ENCODE measurements at regions not wholly inside any gene's neighbourhood (a gene's known extent, or its start where the extent isn't known, plus 50 kb on each side); places are given as distances from the start of the nearest gene placed in this dataset.

- Histone ChIP-seq H3K27me3 (peaks cover 4 to 20% (median 13%) of the 10 kb centered on the region in 3 donors), H3K27ac (no peak overlapping the region), H3K36me3 (no peaks in the 10 kb centered on the region), H3K4me1 (peaks cover 0 to 8% of the 10 kb centered on the region in 2 donors), H3K9me3 (no peaks in the 10 kb centered on the region), H3K4me3 (no peak overlapping the region)
- TF ChIP-seq, protein P1, sequence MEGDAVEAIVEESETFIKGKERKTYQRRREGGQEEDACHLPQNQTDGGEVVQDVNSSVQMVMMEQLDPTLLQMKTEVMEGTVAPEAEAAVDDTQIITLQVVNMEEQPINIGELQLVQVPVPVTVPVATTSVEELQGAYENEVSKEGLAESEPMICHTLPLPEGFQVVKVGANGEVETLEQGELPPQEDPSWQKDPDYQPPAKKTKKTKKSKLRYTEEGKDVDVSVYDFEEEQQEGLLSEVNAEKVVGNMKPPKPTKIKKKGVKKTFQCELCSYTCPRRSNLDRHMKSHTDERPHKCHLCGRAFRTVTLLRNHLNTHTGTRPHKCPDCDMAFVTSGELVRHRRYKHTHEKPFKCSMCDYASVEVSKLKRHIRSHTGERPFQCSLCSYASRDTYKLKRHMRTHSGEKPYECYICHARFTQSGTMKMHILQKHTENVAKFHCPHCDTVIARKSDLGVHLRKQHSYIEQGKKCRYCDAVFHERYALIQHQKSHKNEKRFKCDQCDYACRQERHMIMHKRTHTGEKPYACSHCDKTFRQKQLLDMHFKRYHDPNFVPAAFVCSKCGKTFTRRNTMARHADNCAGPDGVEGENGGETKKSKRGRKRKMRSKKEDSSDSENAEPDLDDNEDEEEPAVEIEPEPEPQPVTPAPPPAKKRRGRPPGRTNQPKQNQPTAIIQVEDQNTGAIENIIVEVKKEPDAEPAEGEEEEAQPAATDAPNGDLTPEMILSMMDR (IDR thresholded peaks at IDR 0.05 in 4 of 5, conservative IDR thresholded peaks at IDR 0.05 in 1 of 5), result no peak
- no peak for TF ChIP-seq POLR2A (IDR thresholded peaks at IDR 0.05)
- in situ Hi-C loops (cut with MboI; ENCODE audit: low sequenced_read_pairs in 4 of 4) (no loop called here), intact Hi-C loops (cut with DNase I; ENCODE audit: low total_unique reads) (no loop called here)
- DNase-seq (no peak), ATAC-seq (no peak)
Measured at GRCh38 chr6:166866839-166867637, 89.3 kb downstream of the RNASET2 start.

DNA sequence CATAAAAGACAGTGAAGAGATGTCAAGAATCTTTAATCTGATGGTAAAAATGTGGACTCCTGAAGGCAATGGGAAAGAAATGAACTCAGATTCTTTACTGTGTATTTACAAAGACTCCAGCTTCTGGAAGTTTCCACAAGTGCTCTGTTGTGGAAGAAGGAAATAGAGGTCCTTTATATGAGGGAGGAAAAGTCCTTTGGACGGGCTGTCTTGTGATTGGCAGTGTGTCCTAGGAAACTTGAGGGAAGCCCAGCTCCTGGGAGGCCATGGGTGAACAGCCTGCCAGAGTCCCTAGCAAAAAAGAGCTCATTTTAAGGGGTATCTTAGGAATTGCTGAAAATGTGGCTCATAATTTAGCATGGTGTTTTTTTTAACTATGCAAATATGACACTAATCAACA lies 92.0 kb downstream of the RNASET2 start:
- Histone ChIP-seq H3K4me1 (peaks cover 0 to 12% of the 10 kb centered on the region in 2 donors), H3K9me3 (no peaks in the 10 kb centered on the region), H3K4me3 (no peak overlapping the region), H3K27me3 (peaks cover 21 to 45% (median 22%) of the 10 kb centered on the region in 3 donors), H3K27ac (no peak overlapping the region), H3K36me3 (no peaks in the 10 kb centered on the region)
- TF ChIP-seq, protein P1 (IDR thresholded peaks at IDR 0.05 in 4 of 5, conservative IDR thresholded peaks at IDR 0.05 in 1 of 5), result no peak
- TF ChIP-seq POLR2A (IDR thresholded peaks at IDR 0.05), result no peak
- DNase-seq (no peak), ATAC-seq (no peak)
- in situ Hi-C loops (cut with MboI; ENCODE audit: low sequenced_read_pairs in 4 of 4), result no loop called here
- intact Hi-C loops (cut with DNase I; ENCODE audit: low total_unique reads), result no loop called here

GRCh38 chr6:166862978-166863530 lies 93.3 kb downstream of the RNASET2 start:
- peak overlapping the region; percentile 53 to 59 (median 58) for H3K4me3 ChIP-seq
- no peak for ATAC-seq
- H3K27me3 ChIP-seq, result peaks cover 21 to 51% (median 22%) of the 10 kb centered on the region in 3 donors
- TF ChIP-seq, protein P1 (IDR thresholded peaks at IDR 0.05 in 4 of 5, conservative IDR thresholded peaks at IDR 0.05 in 1 of 5), result no peak
- TF ChIP-seq POLR2A (IDR thresholded peaks at IDR 0.05), result no peak
- no peaks in the 10 kb centered on the region for H3K9me3 ChIP-seq
- no peaks in the 10 kb centered on the region for H3K36me3 ChIP-seq
- no peak for DNase-seq
- H3K27ac ChIP-seq, result no peak overlapping the region
- in situ Hi-C loops (cut with MboI; ENCODE audit: low sequenced_read_pairs in 4 of 4), result no loop called here
- peaks cover 0 to 12% of the 10 kb centered on the region in 2 donors for H3K4me1 ChIP-seq
- intact Hi-C loops (cut with DNase I; ENCODE audit: low total_unique reads), result no loop called here

DNA sequence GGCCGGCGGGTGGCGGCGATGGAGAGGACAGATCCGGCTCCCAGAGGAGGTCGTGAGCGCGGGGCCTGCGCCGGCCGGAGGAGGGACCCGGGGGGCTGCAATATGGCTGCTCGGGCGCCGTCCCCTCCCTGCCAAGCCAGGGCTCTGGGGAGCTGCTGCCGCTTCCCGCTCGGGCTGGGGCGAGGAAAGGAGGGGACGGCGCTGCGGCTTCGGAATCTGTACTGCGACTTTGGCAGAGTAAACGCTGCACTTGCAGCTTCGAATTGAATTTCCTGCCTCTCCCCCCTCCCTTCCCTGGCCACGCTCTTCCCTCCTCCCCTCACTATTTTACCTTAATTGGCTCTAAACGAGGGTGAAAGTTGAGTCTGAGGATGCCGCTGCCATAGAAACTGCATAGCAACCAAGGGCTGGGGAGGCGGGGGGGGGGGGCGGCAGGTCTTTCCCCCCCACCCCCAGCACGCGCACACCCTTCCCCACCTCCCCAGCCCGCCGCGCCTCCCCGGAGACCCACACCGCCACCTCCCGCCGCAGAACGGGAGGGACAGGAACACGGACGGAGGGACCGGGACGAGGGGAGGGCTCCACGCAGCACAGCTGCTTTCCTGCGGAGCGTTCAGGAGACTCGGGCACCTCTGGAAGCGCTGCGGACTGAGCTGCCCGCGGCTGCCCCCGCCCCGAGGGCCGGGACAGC lies 93.9 kb downstream of the RNASET2 start:
- Histone ChIP-seq H3K36me3 (no peaks in the 10 kb centered on the region), H3K4me3 (peak overlapping the region; percentile 53 to 59 (median 58)), H3K9me3 (no peaks in the 10 kb centered on the region), H3K27ac (no peak overlapping the region), H3K27me3 (peaks cover 21 to 51% (median 22%) of the 10 kb centered on the region in 3 donors), H3K4me1 (peaks cover 0 to 12% of the 10 kb centered on the region in 2 donors)
- intact Hi-C loops (cut with DNase I; ENCODE audit: low total_unique reads), result no loop called here
- ATAC-seq (no peak), DNase-seq (no peak)
- TF ChIP-seq, protein P1 (IDR thresholded peaks at IDR 0.05 in 4 of 5, conservative IDR thresholded peaks at IDR 0.05 in 1 of 5), result no peak
- no peak for TF ChIP-seq POLR2A (IDR thresholded peaks at IDR 0.05)
- in situ Hi-C loops (cut with MboI; ENCODE audit: low sequenced_read_pairs in 4 of 4), result no loop called here
